HUES48 (cell line): ENCODE measurements at regions not wholly inside any gene's neighbourhood (a gene's known extent, or its start where the extent isn't known, plus 50 kb on each side); places are given as distances from the start of the nearest gene placed in this dataset.
"Not testable (repeated sequence)": the region's sequence is repeated elsewhere in the genome, so short reads cannot be mapped to it uniquely, and the experiment has no call there.

ENCODE experiments used
- H3K27ac ChIP-seq: one replicate; pipeline ENCODE4 v1.7.0; 2013; ENCODE audit warnings: low read depth, low read length, inconsistent platforms
- H3K27me3 ChIP-seq: 2 replicates; pipeline ENCODE4 v1.6.1; 2013; ENCODE audit warnings: mild to moderate bottlenecking, low read length; ENCODE audit not compliant: control insufficient read depth, insufficient read depth
- H3K36me3 ChIP-seq: 2 replicates; pipeline ENCODE4 v1.6.1; 2013; ENCODE audit warnings: low read length; ENCODE audit not compliant: control insufficient read depth, insufficient read depth
- H3K4me1 ChIP-seq: 2 replicates; pipeline ENCODE4 v1.6.1; 2013; ENCODE audit warnings: mild to moderate bottlenecking, low read length; ENCODE audit not compliant: control insufficient read depth, insufficient read depth
- H3K4me3 ChIP-seq: 2 replicates; pipeline ENCODE4 v1.5.1; 2013; ENCODE audit warnings: mild to moderate bottlenecking, low read depth, low read length
- H3K9ac ChIP-seq: 2 replicates; pipeline ENCODE4 v1.6.1; 2013; ENCODE audit warnings: mild to moderate bottlenecking, low read depth, low read length, moderate library complexity
- H3K9me3 ChIP-seq: 2 replicates; pipeline ENCODE4 v1.6.1; 2013; ENCODE audit warnings: low read length; ENCODE audit not compliant: control insufficient read depth, insufficient read depth

DNA sequence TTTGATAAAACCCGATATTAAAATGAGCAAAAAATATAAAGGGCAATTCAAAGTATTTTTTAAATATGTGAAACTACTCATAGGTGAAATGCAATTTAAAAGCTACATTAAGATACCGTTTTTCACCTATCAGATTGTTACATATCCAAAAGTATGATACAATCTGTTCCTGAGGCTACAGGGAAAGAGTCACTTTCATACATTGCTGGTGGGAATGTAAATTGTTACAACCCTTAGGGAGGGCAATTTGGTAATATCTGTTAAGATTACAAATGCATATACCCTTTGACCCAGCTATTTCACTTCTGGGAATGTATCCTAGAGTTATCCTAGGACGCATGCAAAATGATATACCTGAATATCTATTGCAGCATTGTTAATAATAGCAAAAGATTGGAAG, 132.1 kb downstream of the BLID start:
- Histone ChIP-seq H3K27me3 (no peaks in the 10 kb centered on the region), H3K9ac (no peak overlapping the region), H3K4me1 (no peaks in the 10 kb centered on the region), H3K36me3 (no peaks in the 10 kb centered on the region), H3K9me3 (no peaks in the 10 kb centered on the region), H3K4me3 (no peak overlapping the region), H3K27ac (no peak overlapping the region)

DNA sequence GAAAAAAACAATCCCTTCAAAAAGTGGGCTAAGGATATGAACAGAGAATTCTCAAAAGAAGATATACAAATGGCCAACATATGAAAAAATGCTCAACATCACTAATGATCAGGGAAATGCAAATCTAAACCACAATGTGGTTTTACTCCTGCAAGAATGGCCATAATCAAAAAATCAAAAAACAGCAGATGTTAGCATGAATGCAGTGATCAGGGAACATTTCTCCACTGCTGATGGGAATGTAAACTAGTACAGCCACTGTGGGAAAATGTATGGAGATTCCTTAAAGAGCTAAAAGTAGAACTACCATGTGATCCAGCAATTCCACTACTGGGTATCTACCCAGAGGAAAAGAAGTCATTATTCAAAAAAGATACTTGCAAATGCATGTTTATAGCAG, 138.1 kb downstream of the BLID start:
- H3K4me3 ChIP-seq, H3K27me3 ChIP-seq: not testable (repeated sequence)

GRCh38 chr11:121968638-121969037, 147.4 kb downstream of the BLID start:
- Histone ChIP-seq H3K36me3 (no peaks in the 10 kb centered on the region), H3K27ac (no peak overlapping the region), H3K9me3 (no peaks in the 10 kb centered on the region), H3K4me3 (no peak overlapping the region), H3K27me3 (no peaks in the 10 kb centered on the region), H3K9ac (no peak overlapping the region), H3K4me1 (peaks cover 6% of the 10 kb centered on the region; the same call in 1 of the 2 replicates)

More for the DNA sequence above, 138.1 kb downstream of the BLID start:
- not testable (repeated sequence) for H3K36me3 ChIP-seq, H3K4me1 ChIP-seq, H3K27ac ChIP-seq, H3K9me3 ChIP-seq, H3K9ac ChIP-seq

GRCh38 chr11:121967131-121967704, 148.8 kb downstream of the BLID start:
- Histone ChIP-seq H3K36me3 (no peaks in the 10 kb centered on the region), H3K9ac (no peak overlapping the region), H3K27ac (no peak overlapping the region), H3K27me3 (no peaks in the 10 kb centered on the region), H3K9me3 (no peaks in the 10 kb centered on the region), H3K4me3 (no peak overlapping the region), H3K4me1 (peaks cover 6% of the 10 kb centered on the region; the same call in 1 of the 2 replicates)

GRCh38 chr11:121965330-121965729, 150.7 kb downstream of the BLID start:
- Histone ChIP-seq H3K4me3 (no peak overlapping the region), H3K9me3 (no peaks in the 10 kb centered on the region), H3K4me1 (peaks cover 6% of the 10 kb centered on the region; the same call in 1 of the 2 replicates), H3K27ac (no peak overlapping the region), H3K27me3 (no peaks in the 10 kb centered on the region), H3K9ac (no peak overlapping the region), H3K36me3 (no peaks in the 10 kb centered on the region)

GRCh38 chr11:121964591-121964990, 151.4 kb downstream of the BLID start:
- Histone ChIP-seq H3K9me3 (no peaks in the 10 kb centered on the region), H3K36me3 (no peaks in the 10 kb centered on the region), H3K27ac (no peak overlapping the region), H3K4me3 (no peak overlapping the region), H3K4me1 (peaks cover 6% of the 10 kb centered on the region; the same call in 1 of the 2 replicates), H3K9ac (no peak overlapping the region), H3K27me3 (no peaks in the 10 kb centered on the region)

DNA sequence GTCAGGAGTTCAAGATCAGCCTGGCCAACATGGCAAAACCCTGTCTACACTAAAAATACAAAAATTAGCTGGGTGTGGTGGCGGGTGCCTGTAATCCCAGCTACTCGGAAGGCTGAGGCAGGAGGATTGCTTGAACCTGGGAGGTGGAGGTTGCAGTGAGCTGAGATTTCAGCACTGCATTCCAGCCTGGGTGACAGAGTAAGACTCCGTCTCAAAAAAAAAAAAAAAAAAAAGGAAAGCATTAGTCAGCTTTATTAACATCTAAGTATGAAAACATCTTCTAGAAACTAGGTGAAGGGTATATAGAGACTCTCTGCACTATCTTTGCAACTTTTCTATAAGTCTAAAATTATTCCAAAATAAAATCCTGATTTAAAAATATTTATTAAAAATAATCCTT, 152.2 kb downstream of the BLID start:
- H3K9me3 ChIP-seq, H3K4me3 ChIP-seq, H3K36me3 ChIP-seq, H3K4me1 ChIP-seq, H3K9ac ChIP-seq, H3K27ac ChIP-seq, H3K27me3 ChIP-seq: not testable (repeated sequence)

- Histone ChIP-seq H3K9me3 (no peaks in the 10 kb centered on the region), H3K27me3 (no peaks in the 10 kb centered on the region), H3K9ac (no peak overlapping the region), H3K4me3 (no peak overlapping the region), H3K4me1 (no peaks in the 10 kb centered on the region), H3K36me3 (no peaks in the 10 kb centered on the region), H3K27ac (no peak overlapping the region)
Observed at GRCh38 chr11:121961321-121961801, 154.7 kb downstream of the BLID start.

GRCh38 chr11:121958971-121959325, 157.1 kb downstream of the BLID start:
- Histone ChIP-seq H3K4me3 (no peak overlapping the region), H3K9ac (no peak overlapping the region), H3K9me3 (no peaks in the 10 kb centered on the region), H3K27me3 (no peaks in the 10 kb centered on the region), H3K4me1 (no peaks in the 10 kb centered on the region), H3K36me3 (no peaks in the 10 kb centered on the region), H3K27ac (no peak overlapping the region)

GRCh38 chr11:121958323-121958970, 157.6 kb downstream of the BLID start:
- H3K27ac ChIP-seq, result no peak overlapping the region
- no peaks in the 10 kb centered on the region for H3K9me3 ChIP-seq
- no peaks in the 10 kb centered on the region for H3K4me1 ChIP-seq
- H3K4me3 ChIP-seq, result no peak overlapping the region
- H3K9ac ChIP-seq, result no peak overlapping the region
- H3K36me3 ChIP-seq, result no peaks in the 10 kb centered on the region
- H3K27me3 ChIP-seq, result no peaks in the 10 kb centered on the region

DNA sequence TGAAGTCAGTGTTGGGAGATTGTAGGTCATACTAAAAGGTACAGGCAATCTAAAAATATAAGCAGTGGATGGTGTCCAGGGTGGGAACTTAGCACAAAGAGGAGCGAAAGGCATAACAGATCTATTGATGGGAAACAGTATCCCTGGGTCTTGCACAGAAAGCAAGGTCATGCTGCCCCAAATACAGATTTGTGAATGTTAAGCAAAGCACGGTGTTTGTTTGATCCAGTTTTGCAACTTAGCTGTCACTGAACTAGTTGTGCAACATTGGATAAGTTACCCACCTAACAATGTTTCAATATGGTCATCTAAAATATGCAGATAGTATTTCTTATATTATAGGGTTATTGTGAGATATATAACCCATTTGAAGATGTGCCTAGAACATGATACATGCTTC, 162.9 kb downstream of the BLID start:
- Histone ChIP-seq H3K27me3 (no peaks in the 10 kb centered on the region), H3K9me3 (no peaks in the 10 kb centered on the region), H3K27ac (no peak overlapping the region), H3K36me3 (no peaks in the 10 kb centered on the region), H3K9ac (no peak overlapping the region), H3K4me3 (no peak overlapping the region), H3K4me1 (no peaks in the 10 kb centered on the region)
